GM12872 (cell line): ENCODE measurements at regions not wholly inside any gene's neighbourhood (a gene's known extent, or its start where the extent isn't known, plus 50 kb on each side); places are given as distances from the start of the nearest gene placed in this dataset.

Experiments
- TF ChIP-seq, protein P1 (sequence below): IDR thresholded peaks from 3 replicates; pipeline ENCODE4 v1.5.1; 2011; ENCODE audit warnings: low read depth, mild to moderate bottlenecking, low read length, moderate library complexity; ENCODE audit not compliant: insufficient read depth

DNA sequence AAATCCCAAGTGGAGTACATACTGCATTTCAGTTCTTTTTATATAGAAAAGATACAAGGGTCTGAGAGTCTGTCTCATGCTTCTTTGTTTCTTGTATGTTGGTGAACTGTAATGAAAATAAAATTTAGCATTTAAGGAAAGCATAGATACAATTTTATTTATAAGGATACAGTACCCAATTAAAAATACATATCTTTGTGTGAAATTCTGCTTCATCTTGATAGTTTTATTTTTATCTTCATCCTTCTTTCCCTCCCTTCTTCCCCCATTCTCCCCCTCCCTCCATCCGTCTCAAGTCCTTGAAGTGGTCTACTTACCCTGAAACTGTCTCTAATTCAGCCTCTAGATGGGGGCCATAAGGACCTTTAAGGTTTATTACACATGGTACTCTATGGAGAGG, 359.8 kb downstream of the CDH7 start:
- TF ChIP-seq, protein P1, sequence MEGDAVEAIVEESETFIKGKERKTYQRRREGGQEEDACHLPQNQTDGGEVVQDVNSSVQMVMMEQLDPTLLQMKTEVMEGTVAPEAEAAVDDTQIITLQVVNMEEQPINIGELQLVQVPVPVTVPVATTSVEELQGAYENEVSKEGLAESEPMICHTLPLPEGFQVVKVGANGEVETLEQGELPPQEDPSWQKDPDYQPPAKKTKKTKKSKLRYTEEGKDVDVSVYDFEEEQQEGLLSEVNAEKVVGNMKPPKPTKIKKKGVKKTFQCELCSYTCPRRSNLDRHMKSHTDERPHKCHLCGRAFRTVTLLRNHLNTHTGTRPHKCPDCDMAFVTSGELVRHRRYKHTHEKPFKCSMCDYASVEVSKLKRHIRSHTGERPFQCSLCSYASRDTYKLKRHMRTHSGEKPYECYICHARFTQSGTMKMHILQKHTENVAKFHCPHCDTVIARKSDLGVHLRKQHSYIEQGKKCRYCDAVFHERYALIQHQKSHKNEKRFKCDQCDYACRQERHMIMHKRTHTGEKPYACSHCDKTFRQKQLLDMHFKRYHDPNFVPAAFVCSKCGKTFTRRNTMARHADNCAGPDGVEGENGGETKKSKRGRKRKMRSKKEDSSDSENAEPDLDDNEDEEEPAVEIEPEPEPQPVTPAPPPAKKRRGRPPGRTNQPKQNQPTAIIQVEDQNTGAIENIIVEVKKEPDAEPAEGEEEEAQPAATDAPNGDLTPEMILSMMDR: no peak

DNA sequence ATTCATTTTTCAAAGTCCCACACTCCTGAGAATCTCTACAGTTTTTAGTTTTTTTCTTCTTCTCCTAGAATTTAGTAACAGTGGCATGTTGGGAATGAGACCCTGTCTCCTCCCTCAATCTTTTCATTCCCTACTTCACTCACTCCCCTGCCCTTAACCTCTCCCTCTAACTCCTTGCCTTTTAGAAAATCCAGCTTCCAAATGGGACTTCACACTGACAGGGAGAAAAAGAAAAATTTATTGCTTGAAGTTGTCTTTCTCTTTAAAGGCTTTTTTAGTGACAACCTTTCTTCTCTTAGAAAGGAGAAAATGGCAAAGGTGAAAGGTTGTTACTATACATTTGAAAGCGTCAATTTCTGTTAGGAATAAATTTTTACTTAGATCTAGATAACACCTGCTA, 359.2 kb downstream of the CDH7 start:
- TF ChIP-seq, protein P1: no peak

DNA sequence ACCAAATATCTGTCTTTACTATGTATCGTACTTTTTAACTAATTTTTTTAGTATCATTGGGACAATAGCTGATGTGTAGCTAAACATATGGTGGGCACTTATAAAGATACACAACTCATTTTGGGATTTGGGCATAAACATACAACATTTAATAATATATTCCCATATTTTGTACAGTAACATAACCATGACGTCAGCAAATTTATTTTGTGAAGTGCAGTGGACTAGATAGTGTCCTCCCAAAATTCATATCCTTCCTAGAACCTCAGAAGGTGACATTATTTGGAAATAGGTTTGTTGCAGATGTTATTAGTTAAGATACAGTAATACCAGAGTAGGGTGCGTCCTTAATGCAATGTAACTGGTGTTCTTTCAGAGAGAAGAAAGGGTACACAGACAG, 356.7 kb downstream of the CDH7 start:
- TF ChIP-seq, protein P1: no peak

DNA sequence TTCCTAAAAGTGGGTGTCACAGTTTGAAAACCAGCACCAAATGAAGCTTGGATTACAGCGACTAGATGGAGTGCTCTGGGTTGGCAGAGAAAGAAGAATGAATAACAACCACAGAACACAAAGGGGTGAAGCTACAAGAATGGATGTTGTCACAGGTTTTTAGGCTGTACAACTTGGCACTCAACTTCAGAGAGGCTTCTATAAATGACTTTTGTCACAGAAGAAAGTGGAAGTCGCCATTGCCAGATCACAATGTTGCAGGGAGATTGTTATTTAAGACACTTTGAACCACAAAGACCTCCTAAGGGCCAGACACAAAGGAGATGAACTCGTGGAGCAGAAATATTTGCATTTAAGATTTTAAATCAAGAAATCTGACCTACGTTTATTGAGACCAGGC, 354.2 kb downstream of the CDH7 start:
- TF ChIP-seq, protein P1: no peak

DNA sequence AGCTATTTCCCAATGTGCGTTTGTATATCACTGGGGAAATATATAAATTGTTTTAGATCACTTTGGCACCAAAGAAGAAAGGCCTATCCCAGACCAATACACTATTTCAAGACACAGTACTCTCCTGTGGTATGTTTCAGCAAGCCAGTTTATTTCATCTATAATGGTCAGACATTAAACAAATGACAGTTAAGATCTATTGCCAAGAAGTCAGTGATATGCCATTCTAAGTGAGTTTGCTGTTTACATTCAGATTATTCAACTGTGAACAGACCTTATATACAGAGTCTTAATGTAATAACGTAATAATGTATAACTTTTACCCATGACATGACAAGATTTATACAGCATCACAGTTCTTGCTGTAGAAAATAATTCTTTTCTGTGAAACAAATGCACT, 352.7 kb downstream of the CDH7 start:
- TF ChIP-seq, protein P1: no peak

DNA sequence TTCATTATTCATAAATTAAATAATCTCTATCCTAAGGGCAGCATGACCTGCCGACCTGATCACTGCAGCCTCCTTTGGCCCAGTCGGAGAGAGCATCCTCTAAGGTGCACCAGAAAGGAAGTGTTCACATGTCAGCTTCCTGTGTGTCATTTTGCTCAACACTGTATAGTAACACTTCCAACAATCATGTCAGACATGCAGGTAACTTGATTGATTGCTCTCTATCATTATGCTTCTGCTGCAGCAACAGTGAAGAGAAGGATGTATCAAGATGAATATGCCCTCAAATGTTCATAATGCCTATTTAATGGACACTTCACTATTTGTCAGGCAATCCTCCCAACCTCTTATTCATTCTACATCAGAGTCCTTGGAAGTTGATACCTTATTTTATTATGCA, 332.3 kb downstream of the CDH7 start:
- TF ChIP-seq, protein P1: no peak

DNA sequence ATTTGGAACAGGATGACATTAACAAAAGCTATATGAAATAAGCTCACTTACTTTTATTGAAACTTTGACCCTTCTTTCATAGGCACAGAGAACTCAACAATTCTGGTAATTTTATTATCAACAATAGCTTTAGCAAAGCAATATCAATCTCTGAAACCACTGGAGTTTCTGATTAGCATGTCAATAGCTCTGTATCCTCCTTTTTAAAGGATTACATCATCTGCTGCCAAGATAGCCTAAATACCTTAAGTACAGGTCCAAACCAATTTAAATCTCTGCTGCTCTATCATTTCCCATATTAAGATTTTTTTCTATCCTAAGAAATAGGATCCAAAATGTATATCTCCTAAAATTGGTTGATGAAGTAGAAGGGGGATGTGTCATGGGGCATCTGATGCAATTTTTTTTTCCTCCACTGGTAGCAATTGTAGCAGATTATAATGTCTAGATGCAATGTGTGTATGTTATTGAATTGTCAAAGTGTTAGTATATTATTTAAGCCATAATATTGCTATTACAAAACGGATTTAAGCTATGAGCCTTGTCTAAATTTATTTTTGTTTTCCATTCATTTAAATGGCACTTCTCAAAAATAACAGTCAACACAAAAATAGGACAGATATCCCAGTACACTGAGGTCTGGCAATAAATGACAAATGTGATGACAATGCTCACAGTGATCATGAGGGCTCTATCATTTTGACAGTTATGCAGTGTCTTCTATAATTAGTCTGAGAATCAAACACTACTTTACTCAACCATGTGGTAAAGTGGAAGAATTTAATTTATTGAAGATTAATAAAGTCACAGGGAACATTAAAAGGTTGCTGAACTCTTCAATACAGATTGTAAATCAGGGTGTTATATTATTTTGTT, 328.4 kb downstream of the CDH7 start:
- TF ChIP-seq, protein P1: no peak

DNA sequence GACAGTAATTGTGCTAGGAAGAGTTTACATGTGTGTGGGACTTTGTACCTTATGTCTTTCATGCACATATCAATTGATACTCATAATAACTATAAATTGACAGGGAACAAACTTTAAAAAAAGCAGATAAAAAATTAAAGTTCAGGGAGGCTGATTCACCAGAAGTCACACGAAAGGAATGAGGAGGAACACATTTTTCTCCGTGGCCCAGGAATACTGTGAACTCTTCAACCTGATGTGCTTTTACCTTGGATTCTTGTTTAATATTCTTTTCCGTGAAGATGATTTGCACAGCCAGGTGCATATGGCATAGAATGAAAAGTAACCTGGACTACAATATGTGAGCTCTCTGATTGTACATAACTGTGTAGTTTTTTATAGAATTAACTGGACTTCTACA, 326.3 kb downstream of the CDH7 start:
- TF ChIP-seq, protein P1: no peak
